C1 segment of cervical spinal cord (tissue), 14 donors: ENCODE measurements at regions not wholly inside any gene's neighbourhood (a gene's known extent, or its start where the extent isn't known, plus 50 kb on each side); places are given as distances from the start of the nearest gene placed in this dataset.
"Not testable (repeated sequence)": the region's sequence is repeated elsewhere in the genome, so short reads cannot be mapped to it uniquely, and the experiment has no call there.

Experiments
- DNase-seq, 14 donors: peaks; one replicate each; lab custom pipeline; 2025; lab: John Stamatoyannopoulos, UW

GRCh38 chr7:69211739-69212138, 386.5 kb upstream of the AUTS2 start:
- peak in 1 of 14 donors; percentile 2 for DNase-seq

- DNase-seq, result no peak
Measured at GRCh38 chr7:69213878-69214277, 384.4 kb upstream of the AUTS2 start.

GRCh38 chr7:69215516-69215915, 382.8 kb upstream of the AUTS2 start:
- not testable (repeated sequence) for DNase-seq

GRCh38 chr7:69217516-69218350, 380.5 kb upstream of the AUTS2 start:
- DNase-seq, result no peak

- DNase-seq, result no peak
Measured at GRCh38 chr7:69218576-69218975, 379.7 kb upstream of the AUTS2 start.

- DNase-seq, result no peak
Measured at GRCh38 chr7:69219381-69219780, 378.9 kb upstream of the AUTS2 start.

- DNase-seq, result no peak
Measured at GRCh38 chr7:69225259-69225943, 372.9 kb upstream of the AUTS2 start.

GRCh38 chr7:69228212-69228811, 370.0 kb upstream of the AUTS2 start:
- DNase-seq, result no peak

- no peak for DNase-seq
Measured at GRCh38 chr7:69232445-69233376, 365.6 kb upstream of the AUTS2 start.

GRCh38 chr7:69237541-69237940, 360.7 kb upstream of the AUTS2 start:
- no peak for DNase-seq

- no peak for DNase-seq
Measured at GRCh38 chr7:69243016-69243415, 355.3 kb upstream of the AUTS2 start.

- DNase-seq, result no peak
Measured at GRCh38 chr7:69244701-69245100, 353.6 kb upstream of the AUTS2 start.

- DNase-seq, result peak in 1 of 14 donors; percentile 1
Measured at GRCh38 chr7:69245646-69246045, 352.6 kb upstream of the AUTS2 start.

- DNase-seq, result peak in 8 of 14 donors; percentile 5 to 55 (median 26)
Measured at GRCh38 chr7:69246758-69247157, 351.5 kb upstream of the AUTS2 start.

- not testable (repeated sequence) for DNase-seq
Measured at GRCh38 chr7:69248382-69248828, 349.9 kb upstream of the AUTS2 start.

GRCh38 chr7:69250958-69251357, 347.3 kb upstream of the AUTS2 start:
- DNase-seq, result no peak

GRCh38 chr7:69254643-69255042, 343.6 kb upstream of the AUTS2 start:
- DNase-seq, result no peak

- DNase-seq, result peak in 9 of 14 donors; percentile 9 to 78 (median 22)
Measured at GRCh38 chr7:69256634-69257081, 341.6 kb upstream of the AUTS2 start.

- DNase-seq, result no peak
Measured at GRCh38 chr7:69257592-69257991, 340.7 kb upstream of the AUTS2 start.

GRCh38 chr7:69259445-69259844, 338.8 kb upstream of the AUTS2 start:
- no peak for DNase-seq

GRCh38 chr7:69260023-69260422, 338.3 kb upstream of the AUTS2 start:
- no peak for DNase-seq
